ENCODE measurements at regions not wholly inside any gene's neighbourhood (a gene's known extent, or its start where the extent isn't known, plus 50 kb on each side); places are given as distances from the start of the nearest gene placed in this dataset.
A peak's percentile ranks its signal among the peaks of the same experiment; 100 is the strongest.

- DNase-seq = no peak
These were observed 174.5 kb downstream of the INHBB start for GRCh38 chr2:120520454-120520853.

GRCh38 chr2:120520929-120521912 lies 175.3 kb downstream of the INHBB start:
- DNase-seq = peak; percentile 11

- no peak for DNase-seq
These were observed 176.3 kb downstream of the INHBB start for GRCh38 chr2:120522151-120522751.

GRCh38 chr2:120523766-120524165 lies 177.8 kb downstream of the INHBB start:
- no peak for DNase-seq

- no peak for DNase-seq
These were observed 178.2 kb downstream of the INHBB start for GRCh38 chr2:120524174-120524573.

GRCh38 chr2:120525056-120526046 lies 179.4 kb downstream of the INHBB start:
- no peak for DNase-seq

- no peak for DNase-seq
These were observed 180.2 kb downstream of the INHBB start for GRCh38 chr2:120526047-120526562.

GRCh38 chr2:120526997-120527945 lies 181.3 kb downstream of the INHBB start:
- DNase-seq = no peak

- no peak for DNase-seq
These were observed 182.2 kb downstream of the INHBB start for GRCh38 chr2:120528051-120528692.

- DNase-seq = no peak
These were observed 182.7 kb downstream of the INHBB start for GRCh38 chr2:120528693-120529076.

GRCh38 chr2:120530781-120531180 lies 184.8 kb downstream of the INHBB start:
- no peak for DNase-seq

- no peak for DNase-seq
These were observed 185.4 kb downstream of the INHBB start for GRCh38 chr2:120531365-120531764.

GRCh38 chr2:120531863-120532600 lies 186.1 kb downstream of the INHBB start:
- no peak for DNase-seq

- DNase-seq = no peak
These were observed 187.7 kb downstream of the INHBB start for GRCh38 chr2:120533625-120534024.

- DNase-seq = no peak
These were observed 188.5 kb downstream of the INHBB start for GRCh38 chr2:120534457-120534856.

- no peak for DNase-seq
These were observed 189.1 kb downstream of the INHBB start for GRCh38 chr2:120535081-120535480.

- DNase-seq = no peak
These were observed 190.2 kb downstream of the INHBB start for GRCh38 chr2:120536141-120536540.

GRCh38 chr2:120538691-120539423 lies 192.9 kb downstream of the INHBB start:
- DNase-seq = no peak

GRCh38 chr2:120539424-120539936 lies 193.5 kb downstream of the INHBB start:
- DNase-seq = no peak
